ENCODE measurements at regions not wholly inside any gene's neighbourhood (a gene's known extent, or its start where the extent isn't known, plus 50 kb on each side); places are given as distances from the start of the nearest gene placed in this dataset.
A peak's percentile ranks its signal among the peaks of the same experiment; 100 is the strongest.

- no peak for TF ChIP-seq CTCF (IDR thresholded peaks at IDR 0.05; ENCODE audit: insufficient read depth, low read depth, low read length)
- no peak overlapping the region for H3K4me3 ChIP-seq (ENCODE audit: low read depth, low read length)
- DNase-seq (ENCODE audit: low read depth), result no peak
Measured at GRCh38 chr2:187169864-187170263, 278.2 kb downstream of the CALCRL start.

- no peak for DNase-seq (ENCODE audit: low read depth)
- H3K4me3 ChIP-seq (ENCODE audit: low read depth, low read length), result no peak overlapping the region
- no peak for TF ChIP-seq CTCF (IDR thresholded peaks at IDR 0.05; ENCODE audit: insufficient read depth, low read depth, low read length)
Measured at GRCh38 chr2:187168720-187169713, 279.0 kb downstream of the CALCRL start.

- H3K4me3 ChIP-seq (ENCODE audit: low read depth, low read length), result no peak overlapping the region
- TF ChIP-seq CTCF (IDR thresholded peaks at IDR 0.05; ENCODE audit: insufficient read depth, low read depth, low read length), result no peak
- no peak for DNase-seq (ENCODE audit: low read depth)
Measured at GRCh38 chr2:187167491-187167890, 280.6 kb downstream of the CALCRL start.

- DNase-seq (ENCODE audit: low read depth), result peak; percentile 51
- TF ChIP-seq CTCF (IDR thresholded peaks at IDR 0.05; ENCODE audit: insufficient read depth, low read depth, low read length), result no peak
- H3K4me3 ChIP-seq (ENCODE audit: low read depth, low read length), result no peak overlapping the region
Measured at GRCh38 chr2:187165936-187166610, 282.0 kb downstream of the CALCRL start.

- no peak overlapping the region for H3K4me3 ChIP-seq (ENCODE audit: low read depth, low read length)
- TF ChIP-seq CTCF (IDR thresholded peaks at IDR 0.05; ENCODE audit: insufficient read depth, low read depth, low read length), result no peak
- no peak for DNase-seq (ENCODE audit: low read depth)
Measured at GRCh38 chr2:187158452-187158851, 289.6 kb downstream of the CALCRL start.

GRCh38 chr2:187157046-187157445 is 291.0 kb downstream of the CALCRL start:
- DNase-seq (ENCODE audit: low read depth), result no peak
- H3K4me3 ChIP-seq (ENCODE audit: low read depth, low read length), result no peak overlapping the region
- no peak for TF ChIP-seq CTCF (IDR thresholded peaks at IDR 0.05; ENCODE audit: insufficient read depth, low read depth, low read length)
